Activated naive CD8-positive, alpha-beta T cell treated with anti-CD3 and anti-CD28 coated beads, Interleukin-2, amount 10 ng/mL, durations not matched to agents 7 days and 5 days (primary cell): ENCODE measurements at regions not wholly inside any gene's neighbourhood (a gene's known extent, or its start where the extent isn't known, plus 50 kb on each side); places are given as distances from the start of the nearest gene placed in this dataset.

ENCODE experiments used
- ATAC-seq: fragments of 150-1000 bp; cut with Tn5 transposase; one replicate; pipeline ENCODE4 v1.10.0; 2021; ENCODE audit warnings: low read depth, moderate library complexity
- POLR2A ChIA-PET: fragments of 350-600 bp; sonication (Branson Sonifier 250); formaldehyde crosslinking; loops from one replicate; lab custom pipeline; 2021; ENCODE audit warnings: antibody characterized with exemption; lab: Charles Lee
- DNase-seq: peaks from one replicate; pipeline ENCODE4 v3.0.0; 2021
- H3K27ac Mint-ChIP-seq: one replicate; pipeline ENCODE4 v1.8.0; 2022; ENCODE audit warnings: mild to moderate bottlenecking, mixed read lengths
- H3K27me3 Mint-ChIP-seq: one replicate; pipeline ENCODE4 v1.8.0; 2022; ENCODE audit warnings: mild to moderate bottlenecking, moderate library complexity, mixed read lengths
- H3K36me3 Mint-ChIP-seq: one replicate; pipeline ENCODE4 v1.8.0; 2021; ENCODE audit warnings: mild to moderate bottlenecking, mixed read lengths
- H3K4me1 Mint-ChIP-seq: one replicate; pipeline ENCODE4 v1.8.0; 2021; ENCODE audit warnings: mixed read lengths
- H3K4me3 Mint-ChIP-seq: one replicate; pipeline ENCODE4 v1.8.0; 2022; ENCODE audit warnings: mild to moderate bottlenecking, moderate library complexity, mixed read lengths
- H3K9me3 Mint-ChIP-seq: one replicate; pipeline ENCODE4 v1.8.0; 2021; ENCODE audit warnings: mixed read lengths

DNA sequence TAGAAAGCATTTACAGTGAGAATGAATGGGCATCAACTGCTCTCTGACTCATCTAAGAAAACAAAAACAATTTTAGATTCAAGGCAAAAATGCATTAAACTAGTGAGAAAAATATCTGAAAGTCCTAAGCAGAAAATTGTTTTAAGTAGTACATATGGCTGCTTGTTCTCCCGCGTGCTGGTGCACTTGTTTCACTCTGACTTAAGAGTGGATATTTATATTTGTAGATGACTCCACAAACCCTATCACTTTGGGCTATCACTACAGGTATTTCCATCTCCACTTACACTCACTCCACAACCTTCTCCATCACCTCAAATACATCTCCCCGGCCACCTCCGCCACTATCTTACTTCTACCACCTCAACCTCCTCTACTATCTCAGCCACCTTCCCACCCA, 253.9 kb upstream of the EGLN3 start:
- Mint-ChIP-seq H3K36me3 (peaks cover 2% of the 10 kb centered on the region), H3K4me1 (peaks cover under 1% of the 10 kb centered on the region), H3K27me3 (peaks cover 8% of the 10 kb centered on the region), H3K27ac (no peak overlapping the region), H3K4me3 (no peak overlapping the region), H3K9me3 (peaks cover 8% of the 10 kb centered on the region)
- no peak for DNase-seq
- POLR2A ChIA-PET: no interaction called here
- ATAC-seq: no peak

DNA sequence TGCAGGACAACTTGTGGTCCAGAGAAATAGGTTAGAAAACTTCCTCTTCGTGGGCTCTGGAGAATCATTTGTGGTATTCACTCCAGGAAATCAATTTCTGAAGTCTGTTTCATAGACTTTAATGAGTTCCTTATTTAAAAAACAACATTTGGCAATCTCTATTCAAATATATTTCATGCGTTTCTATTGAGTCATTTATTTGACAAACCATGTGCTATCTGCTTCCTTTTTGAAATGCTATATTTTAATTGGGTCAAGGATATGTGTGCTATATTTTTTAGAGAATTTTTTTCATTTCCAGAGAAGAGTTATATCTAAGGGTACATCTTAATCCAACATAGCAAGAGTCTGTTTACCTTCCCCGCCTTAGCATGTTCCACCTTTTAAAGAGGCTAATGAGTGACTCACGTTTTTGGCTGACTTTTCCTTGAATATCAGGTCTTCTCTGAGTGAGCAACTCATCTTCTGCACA, 252.4 kb upstream of the EGLN3 start:
- H3K27ac Mint-ChIP-seq: no peak overlapping the region
- POLR2A ChIA-PET: no interaction called here
- DNase-seq (no peak), ATAC-seq (no peak)
- H3K4me3 Mint-ChIP-seq: no peak overlapping the region
- peaks cover 2% of the 10 kb centered on the region for H3K36me3 Mint-ChIP-seq
- H3K27me3 Mint-ChIP-seq: peaks cover 4% of the 10 kb centered on the region
- H3K4me1 Mint-ChIP-seq: peaks cover 3% of the 10 kb centered on the region
- peaks cover 8% of the 10 kb centered on the region for H3K9me3 Mint-ChIP-seq

DNA sequence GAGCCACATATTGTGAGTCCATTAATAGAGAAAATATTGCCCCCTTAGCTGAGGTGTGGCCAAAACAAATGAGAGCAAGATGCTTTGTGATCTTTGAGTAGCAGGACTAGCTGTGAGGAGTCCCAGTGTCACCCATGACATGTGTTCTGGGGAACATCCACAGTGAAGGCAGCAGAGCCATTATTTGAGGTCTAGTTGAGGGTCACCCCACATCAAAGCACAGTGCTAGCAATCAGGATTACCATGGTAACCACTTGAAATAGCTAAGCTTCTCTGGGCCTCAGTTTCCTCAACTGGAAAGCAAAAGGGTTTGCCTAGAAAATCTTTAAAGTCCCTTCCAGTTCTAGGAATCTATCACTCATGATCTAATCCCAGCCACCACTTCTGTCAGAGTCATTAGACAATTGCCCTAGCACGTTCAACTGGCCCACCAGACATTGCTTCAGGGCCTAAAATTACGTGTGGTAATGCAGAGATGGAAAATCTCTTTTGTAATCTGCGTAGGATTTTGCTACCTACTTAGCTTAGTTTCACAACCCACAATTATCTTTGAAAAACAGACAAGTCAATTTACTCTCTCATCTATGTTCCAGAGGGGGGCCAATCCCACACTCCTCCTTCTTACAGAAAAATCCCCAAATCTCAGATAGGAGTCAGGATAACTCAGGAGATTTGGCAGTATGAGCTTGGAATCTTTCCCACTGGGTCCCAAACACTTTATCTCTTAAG, 251.2 kb upstream of the EGLN3 start:
- ATAC-seq: no peak
- H3K36me3 Mint-ChIP-seq: peaks cover 2% of the 10 kb centered on the region

DNA sequence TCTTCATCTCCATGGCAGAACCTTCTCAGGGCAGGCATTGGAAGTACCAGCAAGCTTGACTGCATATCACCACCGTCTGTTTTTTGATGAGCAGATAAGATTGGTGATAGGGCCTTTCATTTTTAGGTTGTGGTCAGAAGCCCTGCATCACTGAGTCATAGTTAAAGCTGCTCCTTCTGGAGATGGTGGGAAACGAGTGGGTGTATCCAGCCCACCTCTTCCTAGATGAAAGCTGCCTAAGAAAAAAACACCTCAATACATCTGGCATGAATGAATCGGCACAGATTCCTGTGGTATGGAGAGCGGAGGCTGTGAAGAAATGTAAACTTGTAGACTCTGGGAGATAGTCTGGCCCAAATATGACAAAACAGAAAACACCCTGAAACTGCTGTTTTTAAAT, 248.7 kb upstream of the EGLN3 start:
- peaks cover 5% of the 10 kb centered on the region for H3K27me3 Mint-ChIP-seq
- POLR2A ChIA-PET: no interaction called here
- peaks cover 3% of the 10 kb centered on the region for H3K4me1 Mint-ChIP-seq
- no peak overlapping the region for H3K27ac Mint-ChIP-seq
- H3K4me3 Mint-ChIP-seq: no peak overlapping the region
- no peak for ATAC-seq
- H3K36me3 Mint-ChIP-seq: no peaks in the 10 kb centered on the region
- H3K9me3 Mint-ChIP-seq: no peaks in the 10 kb centered on the region
- no peak for DNase-seq

More for the DNA sequence above, 251.2 kb upstream of the EGLN3 start:
- Mint-ChIP-seq H3K27me3 (peaks cover 6% of the 10 kb centered on the region), H3K4me3 (no peak overlapping the region), H3K27ac (no peak overlapping the region), H3K9me3 (peaks cover 8% of the 10 kb centered on the region), H3K4me1 (peaks cover 3% of the 10 kb centered on the region)
- DNase-seq: no peak
- POLR2A ChIA-PET: no interaction called here

DNA sequence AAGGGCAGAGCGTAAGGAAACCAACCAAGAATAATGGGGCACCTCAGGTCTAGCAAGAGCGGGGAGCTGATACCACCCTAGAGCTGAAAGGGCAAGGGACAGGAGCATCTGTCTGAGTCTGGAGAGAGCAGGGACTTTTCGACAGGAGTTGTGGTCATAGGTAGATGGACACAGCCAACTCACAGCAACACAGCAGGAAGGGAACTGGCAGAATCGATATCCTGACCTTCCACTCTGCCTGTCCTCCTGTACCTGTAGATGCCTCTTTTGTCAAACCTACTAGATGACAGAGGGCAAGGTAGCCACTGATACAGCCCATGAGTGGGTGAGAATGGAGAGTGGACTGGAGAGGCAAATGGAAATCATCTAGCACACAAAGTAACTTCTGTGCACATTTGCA, 247.2 kb upstream of the EGLN3 start:
- H3K27me3 Mint-ChIP-seq: peaks cover 5% of the 10 kb centered on the region
- no peaks in the 10 kb centered on the region for H3K36me3 Mint-ChIP-seq
- H3K4me3 Mint-ChIP-seq: no peak overlapping the region
- H3K4me1 Mint-ChIP-seq: peaks cover 3% of the 10 kb centered on the region
- H3K9me3 Mint-ChIP-seq: peaks cover 2% of the 10 kb centered on the region
- DNase-seq: no peak
- ATAC-seq: no peak
- no peak overlapping the region for H3K27ac Mint-ChIP-seq
- POLR2A ChIA-PET: no interaction called here

DNA sequence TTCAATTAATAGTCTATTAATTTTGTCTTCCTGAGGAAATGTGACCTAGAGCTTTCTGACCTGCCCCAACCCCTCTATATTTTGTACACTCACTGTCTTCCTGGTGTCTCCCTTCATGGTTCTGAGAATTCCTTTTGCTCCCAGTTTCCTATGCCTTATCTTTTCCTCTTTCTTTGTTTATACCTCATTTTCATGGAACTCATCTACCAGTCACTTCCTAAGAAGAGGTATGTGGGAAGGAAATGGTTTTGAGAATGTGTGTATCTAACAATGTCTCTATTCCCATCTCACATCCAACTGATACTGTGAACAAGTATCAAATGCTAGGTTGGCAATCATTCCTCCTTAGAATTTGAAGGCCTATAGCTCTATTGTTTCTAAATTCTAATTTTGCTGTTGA, 245.1 kb upstream of the EGLN3 start:
- Mint-ChIP-seq H3K4me3 (no peak overlapping the region), H3K36me3 (no peaks in the 10 kb centered on the region), H3K9me3 (peaks cover 2% of the 10 kb centered on the region), H3K27me3 (peaks cover 5% of the 10 kb centered on the region), H3K27ac (no peak overlapping the region), H3K4me1 (peaks cover 3% of the 10 kb centered on the region)
- POLR2A ChIA-PET: no interaction called here
- no peak for ATAC-seq
- no peak for DNase-seq

DNA sequence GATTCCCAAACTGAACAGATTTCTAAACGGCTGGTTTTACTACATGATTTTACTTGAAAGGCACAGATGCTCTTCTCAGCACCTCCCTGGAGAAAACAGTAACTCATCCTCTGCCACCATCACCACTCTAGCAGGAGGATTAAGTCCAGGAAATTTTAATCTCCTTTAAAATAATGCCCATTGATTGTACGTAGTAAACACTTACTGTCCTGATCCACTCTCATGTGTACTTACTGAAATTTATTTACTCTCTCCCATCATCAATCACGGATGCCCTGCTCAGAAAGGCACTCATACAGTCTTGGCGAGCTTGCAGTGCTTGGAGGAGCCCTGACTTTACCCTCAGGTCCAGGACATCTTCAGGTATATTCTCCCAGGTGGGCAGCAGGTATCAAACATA, 239.8 kb upstream of the EGLN3 start:
- H3K27ac Mint-ChIP-seq: no peak overlapping the region
- H3K4me3 Mint-ChIP-seq: no peak overlapping the region
- no peaks in the 10 kb centered on the region for H3K27me3 Mint-ChIP-seq
- no peaks in the 10 kb centered on the region for H3K36me3 Mint-ChIP-seq
- POLR2A ChIA-PET: no interaction called here
- ATAC-seq (no peak), DNase-seq (no peak)
- H3K9me3 Mint-ChIP-seq: peaks cover 2% of the 10 kb centered on the region
- H3K4me1 Mint-ChIP-seq: no peaks in the 10 kb centered on the region

DNA sequence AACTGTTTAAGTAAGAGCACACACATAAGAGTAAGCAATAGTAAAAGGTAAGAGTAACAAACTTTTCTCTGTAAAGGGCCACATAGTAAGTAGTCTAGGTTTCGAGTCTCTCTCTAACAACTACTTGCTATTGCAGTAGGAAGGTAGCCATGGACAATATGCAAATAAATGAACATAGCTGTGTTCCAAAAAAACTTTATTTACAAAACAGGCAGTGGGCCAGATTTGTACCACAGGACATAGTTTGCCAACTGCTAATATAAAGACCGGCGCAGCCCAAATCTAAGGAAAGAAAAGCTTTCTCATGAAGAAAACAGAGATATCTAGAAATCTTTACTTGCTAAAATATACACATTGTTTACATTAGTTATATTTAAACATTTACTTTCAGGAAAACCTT, 239.0 kb upstream of the EGLN3 start:
- H3K36me3 Mint-ChIP-seq: no peaks in the 10 kb centered on the region
- H3K9me3 Mint-ChIP-seq: peaks cover 2% of the 10 kb centered on the region
- DNase-seq (no peak), ATAC-seq (no peak)
- POLR2A ChIA-PET: no interaction called here
- no peak overlapping the region for H3K27ac Mint-ChIP-seq
- no peaks in the 10 kb centered on the region for H3K27me3 Mint-ChIP-seq
- H3K4me1 Mint-ChIP-seq: no peaks in the 10 kb centered on the region
- no peak overlapping the region for H3K4me3 Mint-ChIP-seq

DNA sequence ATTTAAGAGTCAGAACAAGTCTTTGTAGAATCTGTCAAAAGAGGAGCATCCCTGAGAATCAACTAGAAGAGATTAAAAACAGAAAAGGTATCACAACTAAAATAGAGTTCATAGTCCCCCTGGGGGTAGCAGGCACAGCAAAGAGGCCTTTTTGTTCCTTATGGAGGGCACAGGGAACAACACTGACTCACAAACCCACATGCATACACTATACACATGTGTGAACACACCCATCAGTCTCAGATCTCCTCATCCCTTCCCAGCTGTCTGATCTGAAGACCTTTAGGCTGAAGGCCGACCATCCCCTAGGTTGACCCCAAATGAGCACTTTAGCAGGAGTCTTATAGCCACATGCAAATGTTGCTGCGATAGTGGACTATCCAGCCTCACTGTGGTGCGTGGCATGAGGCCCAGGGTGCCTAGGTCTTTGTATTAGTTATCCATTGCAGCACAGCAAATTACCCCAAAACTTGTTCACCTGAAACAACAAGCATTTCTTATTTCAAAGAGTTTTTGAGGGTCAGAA, 236.7 kb upstream of the EGLN3 start:
- Mint-ChIP-seq H3K4me1 (no peaks in the 10 kb centered on the region), H3K27me3 (no peaks in the 10 kb centered on the region), H3K4me3 (no peak overlapping the region), H3K27ac (no peak overlapping the region), H3K9me3 (no peaks in the 10 kb centered on the region), H3K36me3 (no peaks in the 10 kb centered on the region)
- no peak for ATAC-seq
- no peak for DNase-seq
- POLR2A ChIA-PET: no interaction called here

DNA sequence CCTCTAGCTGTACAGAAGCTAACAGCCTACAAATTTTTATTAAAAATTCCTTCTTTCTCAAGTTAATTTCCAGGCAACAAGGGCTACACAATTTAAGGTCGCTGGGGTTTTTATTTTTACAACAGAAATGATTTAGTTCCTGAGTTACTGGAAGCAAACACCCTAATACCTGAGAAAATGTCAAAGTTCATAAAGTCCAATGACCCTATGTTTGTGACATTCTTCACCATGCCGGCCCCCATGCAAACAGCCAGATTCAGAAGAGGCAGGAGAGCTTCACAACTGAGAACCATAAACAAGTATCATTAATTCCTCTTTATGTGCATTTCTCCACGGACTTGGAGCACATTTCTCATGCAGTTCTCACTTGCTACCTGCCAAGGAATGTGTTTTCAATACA, 236.2 kb upstream of the EGLN3 start:
- Mint-ChIP-seq H3K27ac (no peak overlapping the region), H3K27me3 (no peaks in the 10 kb centered on the region), H3K4me1 (no peaks in the 10 kb centered on the region), H3K9me3 (no peaks in the 10 kb centered on the region), H3K4me3 (no peak overlapping the region), H3K36me3 (no peaks in the 10 kb centered on the region)
- POLR2A ChIA-PET: no interaction called here
- DNase-seq: no peak
- ATAC-seq: no peak

DNA sequence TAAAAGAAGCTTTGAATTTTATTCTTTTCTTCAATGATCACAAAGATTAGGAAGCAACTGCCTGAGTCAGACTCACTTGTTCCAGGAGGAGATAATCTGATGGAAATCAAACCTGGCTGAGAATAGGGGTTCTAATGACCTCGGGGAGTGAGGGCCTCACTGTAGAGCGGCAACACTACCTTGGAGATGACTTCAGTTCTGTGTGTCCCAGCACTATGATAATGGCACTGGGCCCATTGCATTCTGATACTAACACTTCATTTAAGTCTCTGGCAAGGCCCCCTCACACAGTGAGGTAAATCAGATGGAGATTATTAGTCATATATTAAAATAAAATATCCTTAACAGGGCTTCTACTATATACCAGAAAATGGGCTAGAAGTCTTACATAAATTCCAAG, 233.3 kb upstream of the EGLN3 start:
- POLR2A ChIA-PET: no interaction called here
- ATAC-seq (no peak), DNase-seq (no peak)
- H3K4me1 Mint-ChIP-seq: no peaks in the 10 kb centered on the region
- no peak overlapping the region for H3K27ac Mint-ChIP-seq
- no peaks in the 10 kb centered on the region for H3K9me3 Mint-ChIP-seq
- H3K27me3 Mint-ChIP-seq: no peaks in the 10 kb centered on the region
- no peak overlapping the region for H3K4me3 Mint-ChIP-seq
- no peaks in the 10 kb centered on the region for H3K36me3 Mint-ChIP-seq

DNA sequence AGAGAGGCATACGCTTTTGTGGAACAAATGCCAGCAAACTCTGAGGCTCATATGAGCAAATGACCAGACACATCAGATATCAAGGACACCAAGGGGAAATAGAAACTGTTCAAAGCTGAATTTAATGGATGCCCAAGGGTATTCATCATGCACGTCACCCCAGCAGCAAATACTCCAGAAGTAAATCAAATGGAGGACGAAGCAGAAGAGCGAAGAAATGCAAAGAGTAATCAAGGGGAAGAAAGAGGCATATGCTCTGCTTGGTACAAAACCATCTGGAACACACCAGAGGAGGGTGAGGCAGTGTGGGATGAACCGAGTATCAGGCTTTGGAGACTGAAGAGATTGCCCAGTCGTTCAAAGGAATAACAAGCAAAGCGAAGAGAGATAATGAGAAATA, 232.6 kb upstream of the EGLN3 start:
- ATAC-seq: no peak
- Mint-ChIP-seq H3K27me3 (no peaks in the 10 kb centered on the region), H3K4me3 (no peak overlapping the region), H3K36me3 (no peaks in the 10 kb centered on the region), H3K4me1 (no peaks in the 10 kb centered on the region), H3K27ac (no peak overlapping the region), H3K9me3 (no peaks in the 10 kb centered on the region)
- DNase-seq: no peak
- POLR2A ChIA-PET: no interaction called here

DNA sequence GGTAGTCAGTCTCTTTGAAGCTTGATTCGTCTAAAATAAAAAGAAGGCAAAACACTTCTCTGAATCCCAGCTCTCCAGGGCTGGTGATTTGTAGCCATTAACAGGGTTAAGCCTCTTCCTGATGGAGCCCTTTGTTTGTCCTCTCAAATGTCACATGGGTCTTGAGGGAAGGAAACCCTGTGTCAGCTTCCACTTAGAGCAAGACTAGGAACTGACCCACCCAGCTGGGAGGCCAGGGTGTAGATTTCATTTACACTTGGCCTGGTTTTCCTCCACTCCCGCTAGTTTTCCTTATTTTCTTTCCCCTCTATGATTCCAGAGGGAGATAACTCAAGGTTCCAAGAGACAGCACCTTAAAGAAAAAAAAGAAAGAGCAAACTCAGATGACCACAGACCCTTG, 230.5 kb upstream of the EGLN3 start:
- Mint-ChIP-seq H3K27ac (no peak overlapping the region), H3K4me1 (no peaks in the 10 kb centered on the region), H3K4me3 (no peak overlapping the region), H3K27me3 (peaks cover 3% of the 10 kb centered on the region), H3K9me3 (no peaks in the 10 kb centered on the region), H3K36me3 (no peaks in the 10 kb centered on the region)
- ATAC-seq (no peak), DNase-seq (no peak)
- POLR2A ChIA-PET: no interaction called here

DNA sequence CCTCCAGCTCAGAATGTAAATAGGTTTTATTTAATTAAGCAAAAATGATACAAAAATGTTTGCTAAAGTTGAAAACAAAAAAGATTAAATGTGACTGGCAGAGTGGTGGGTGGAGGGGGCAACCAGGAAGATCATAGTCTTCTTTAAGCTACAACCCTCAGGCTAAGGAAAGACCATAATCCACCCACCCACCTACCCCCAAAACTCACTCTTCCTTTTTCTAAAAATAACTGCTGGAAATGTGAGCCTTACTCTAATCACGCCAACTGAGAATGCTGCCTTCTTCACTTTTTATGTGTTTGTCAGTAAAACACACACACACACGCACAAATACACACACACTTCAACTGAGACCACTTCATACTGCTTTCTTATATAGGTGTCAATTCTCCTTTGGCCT, 230.0 kb upstream of the EGLN3 start:
- no peak overlapping the region for H3K4me3 Mint-ChIP-seq
- no peaks in the 10 kb centered on the region for H3K9me3 Mint-ChIP-seq
- no peaks in the 10 kb centered on the region for H3K36me3 Mint-ChIP-seq
- no peaks in the 10 kb centered on the region for H3K4me1 Mint-ChIP-seq
- ATAC-seq (no peak), DNase-seq (no peak)
- no peak overlapping the region for H3K27ac Mint-ChIP-seq
- POLR2A ChIA-PET: no interaction called here
- H3K27me3 Mint-ChIP-seq: peaks cover 3% of the 10 kb centered on the region
